GM21717 (cell line): ENCODE measurements at regions not wholly inside any gene's neighbourhood (a gene's known extent, or its start where the extent isn't known, plus 50 kb on each side); places are given as distances from the start of the nearest gene placed in this dataset.

Experiments
- ATAC-seq: cut with Tn5 transposase; IDR thresholded peaks from one replicate; pipeline ENCODE4 v1.9.1; 2021; ENCODE audit warnings: mild to moderate bottlenecking, moderate library complexity; ENCODE audit not compliant: unreplicated experiment

- ATAC-seq: no peak
Observed at GRCh38 chr5:2300861-2301574, 418.3 kb upstream of the IRX4 start.

GRCh38 chr5:2300421-2300820, 417.7 kb upstream of the IRX4 start:
- ATAC-seq: no peak

GRCh38 chr5:2299388-2300220, 416.9 kb upstream of the IRX4 start:
- ATAC-seq: no peak

- no peak for ATAC-seq
Observed at GRCh38 chr5:2298781-2299180, 416.1 kb upstream of the IRX4 start.

- no peak for ATAC-seq
Observed at GRCh38 chr5:2297991-2298390, 415.3 kb upstream of the IRX4 start.

GRCh38 chr5:2295476-2295875, 412.8 kb upstream of the IRX4 start:
- no peak for ATAC-seq

- no peak for ATAC-seq
Observed at GRCh38 chr5:2293906-2294305, 411.2 kb upstream of the IRX4 start.

GRCh38 chr5:2291146-2291840, 408.6 kb upstream of the IRX4 start:
- no peak for ATAC-seq

- ATAC-seq: no peak
Observed at GRCh38 chr5:2289380-2289779, 406.7 kb upstream of the IRX4 start.

GRCh38 chr5:2288968-2289367, 406.2 kb upstream of the IRX4 start:
- ATAC-seq: no peak

GRCh38 chr5:2288466-2288865, 405.7 kb upstream of the IRX4 start:
- ATAC-seq: no peak

- no peak for ATAC-seq
Observed at GRCh38 chr5:2286250-2286649, 403.5 kb upstream of the IRX4 start.

GRCh38 chr5:2284678-2285077, 402.0 kb upstream of the IRX4 start:
- no peak for ATAC-seq

- no peak for ATAC-seq
Observed at GRCh38 chr5:2283481-2284045, 400.8 kb upstream of the IRX4 start.

- no peak for ATAC-seq
Observed at GRCh38 chr5:2282893-2283292, 400.2 kb upstream of the IRX4 start.

- no peak for ATAC-seq
Observed at GRCh38 chr5:2282034-2282690, 399.4 kb upstream of the IRX4 start.

- ATAC-seq: no peak
Observed at GRCh38 chr5:2281446-2281845, 398.7 kb upstream of the IRX4 start.

GRCh38 chr5:2280318-2280717, 397.6 kb upstream of the IRX4 start:
- no peak for ATAC-seq

GRCh38 chr5:2278825-2279456, 396.2 kb upstream of the IRX4 start:
- ATAC-seq: no peak

- no peak for ATAC-seq
Observed at GRCh38 chr5:2277886-2278285, 395.2 kb upstream of the IRX4 start.
